ENCODE measurements at regions not wholly inside any gene's neighbourhood (a gene's known extent, or its start where the extent isn't known, plus 50 kb on each side); places are given as distances from the start of the nearest gene placed in this dataset.

GRCh38 chr12:20119596-20120402 lies 248.5 kb upstream of the PDE3A start:
- Histone ChIP-seq H3K27ac (no peak overlapping the region), H3K36me3 (no peaks in the 10 kb centered on the region), H3K27me3 (no peaks in the 10 kb centered on the region), H3K9me3 (peaks cover 0 to 12% (median 0%) of the 10 kb centered on the region in 11 donors), H3K4me1 (peaks cover 0 to 10% (median 0%) of the 10 kb centered on the region in 9 donors), H3K4me3 (no peak overlapping the region)
- peak in 2 of 8 donors; percentile 49 to 50 for ATAC-seq
- DNase-seq = no peak
- 75 to 78% methylated on average over 11 of the region's 11 CpGs for WGBS, 2 donors
- no peak for TF ChIP-seq CTCF (IDR thresholded peaks at IDR 0.05)
- intact Hi-C loops (cut with DNase I) = no loop called here

GRCh38 chr12:20120403-20120725 lies 248.0 kb upstream of the PDE3A start:
- ATAC-seq (no peak), DNase-seq (no peak)
- intact Hi-C loops (cut with DNase I) = no loop called here
- peaks cover 0 to 15% (median 0%) of the 10 kb centered on the region in 9 donors for H3K4me1 ChIP-seq
- H3K27ac ChIP-seq = no peak overlapping the region
- H3K36me3 ChIP-seq = no peaks in the 10 kb centered on the region
- H3K4me3 ChIP-seq = no peak overlapping the region
- no peaks in the 10 kb centered on the region for H3K27me3 ChIP-seq
- no peak for TF ChIP-seq CTCF (IDR thresholded peaks at IDR 0.05)
- peaks cover 0 to 9% (median 0%) of the 10 kb centered on the region in 11 donors for H3K9me3 ChIP-seq

- H3K4me1 ChIP-seq = peaks cover 0 to 16% (median 0%) of the 10 kb centered on the region in 9 donors
- H3K36me3 ChIP-seq = no peaks in the 10 kb centered on the region
- no peak overlapping the region for H3K27ac ChIP-seq
- no peaks in the 10 kb centered on the region for H3K27me3 ChIP-seq
- no peak for TF ChIP-seq CTCF (IDR thresholded peaks at IDR 0.05)
- 79 to 90% methylated on average over 4 of the region's 4 CpGs for WGBS, 2 donors
- no peaks in the 10 kb centered on the region for H3K9me3 ChIP-seq
- no peak overlapping the region for H3K4me3 ChIP-seq
- ATAC-seq (no peak), DNase-seq (no peak)
- intact Hi-C loops (cut with DNase I) = no loop called here
Measured at GRCh38 chr12:20122274-20122673, 246.1 kb upstream of the PDE3A start.

- TF ChIP-seq CTCF (IDR thresholded peaks at IDR 0.05) = no peak
- 93 to 94% methylated on average over 4 of the region's 4 CpGs for WGBS, 2 donors
- Histone ChIP-seq H3K27me3 (no peaks in the 10 kb centered on the region), H3K4me1 (peaks cover 0 to 16% (median 0%) of the 10 kb centered on the region in 9 donors), H3K36me3 (no peaks in the 10 kb centered on the region), H3K4me3 (no peak overlapping the region), H3K27ac (no peak overlapping the region), H3K9me3 (no peaks in the 10 kb centered on the region)
- ATAC-seq (no peak), DNase-seq (no peak)
- intact Hi-C loops (cut with DNase I) = no loop called here
Measured at GRCh38 chr12:20123465-20123864, 244.9 kb upstream of the PDE3A start.

All from heart right ventricle (tissue), 16 donors.